Naive B cell (primary cell): ENCODE measurements at regions not wholly inside any gene's neighbourhood (a gene's known extent, or its start where the extent isn't known, plus 50 kb on each side); places are given as distances from the start of the nearest gene placed in this dataset.
A peak's percentile ranks its signal among the peaks of the same experiment; 100 is the strongest.
"Not testable (repeated sequence)": the region's sequence is repeated elsewhere in the genome, so short reads cannot be mapped to it uniquely, and the experiment has no call there.

ENCODE experiments used
- ATAC-seq, 2 donors: fragments of 150-1000 bp; cut with Tn5 transposase; 2 replicates each; pipeline ENCODE4 v1.10.0; 2021; ENCODE audit warnings: low read depth in 2 of 2, mild to moderate bottlenecking in 2 of 2, moderate library complexity in 2 of 2
- DNase-seq: peaks from one replicate; pipeline ENCODE4 v3.0.0; 2022
- H3K27ac Mint-ChIP-seq, 6 donors: one replicate each; pipeline ENCODE4 v1.8.0; 2020 to 2022; ENCODE audit warnings: mild to moderate bottlenecking in 6 of 6, mixed read lengths in 6 of 6, moderate library complexity in 5 of 6, inconsistent platforms in 2 of 6
- H3K27me3 Mint-ChIP-seq, 3 donors: one replicate each; pipeline ENCODE4 v1.8.0; 2021 to 2022; ENCODE audit warnings: mixed read lengths in 3 of 3, mild to moderate bottlenecking in 1 of 3
- H3K36me3 Mint-ChIP-seq, 2 donors: one replicate each; pipeline ENCODE4 v1.8.0; 2020 to 2022; ENCODE audit warnings: mixed read lengths in 2 of 2, inconsistent platforms in 1 of 2, mild to moderate bottlenecking in 1 of 2
- H3K4me1 Mint-ChIP-seq, 3 donors: one replicate each; pipeline ENCODE4 v1.8.0; 2020 to 2022; ENCODE audit warnings: mixed read lengths in 3 of 3, inconsistent platforms in 1 of 3, mild to moderate bottlenecking in 1 of 3, moderate library complexity in 1 of 3
- H3K4me3 Mint-ChIP-seq, 8 donors: one replicate each; pipeline ENCODE4 v1.8.0; 2020 to 2022; ENCODE audit warnings: mild to moderate bottlenecking in 8 of 8, mixed read lengths in 8 of 8, moderate library complexity in 8 of 8, inconsistent platforms in 2 of 8
- H3K9me3 Mint-ChIP-seq, 7 donors: one replicate each; pipeline ENCODE4 v1.8.0; 2020 to 2022; ENCODE audit warnings: mixed read lengths in 7 of 7, mild to moderate bottlenecking in 5 of 7, inconsistent platforms in 2 of 7, moderate library complexity in 1 of 7

DNA sequence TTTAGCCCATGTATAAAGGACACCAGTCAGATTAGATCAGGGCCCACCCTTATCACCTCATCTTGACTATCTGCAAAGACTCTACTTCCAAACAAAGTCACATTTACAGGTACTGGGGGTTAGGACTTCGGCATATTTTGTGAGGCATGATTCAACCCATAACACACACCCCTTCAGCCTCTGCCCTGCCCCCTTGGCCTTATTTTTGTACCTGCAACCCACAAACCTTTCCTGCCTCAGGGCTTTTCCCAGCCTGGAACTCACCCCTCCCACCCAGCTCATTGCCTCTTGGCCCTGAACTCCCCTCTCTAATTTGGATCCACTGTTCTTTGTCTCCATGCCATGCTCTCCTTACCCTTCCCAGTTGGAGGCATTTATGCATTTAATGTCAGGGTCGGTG is 1116.9 kb downstream of the TBC1D22A start:
- ATAC-seq (no peak), DNase-seq (no peak)
- H3K27ac Mint-ChIP-seq, result no peak overlapping the region
- H3K27me3 Mint-ChIP-seq, result peaks cover 36 to 49% (median 39%) of the 10 kb centered on the region in 3 donors
- H3K36me3 Mint-ChIP-seq, result no peaks in the 10 kb centered on the region
- H3K4me3 Mint-ChIP-seq, result no peak overlapping the region
- peaks cover 0 to 4% (median 0%) of the 10 kb centered on the region in 3 donors for H3K4me1 Mint-ChIP-seq
- H3K9me3 Mint-ChIP-seq, result no peaks in the 10 kb centered on the region

DNA sequence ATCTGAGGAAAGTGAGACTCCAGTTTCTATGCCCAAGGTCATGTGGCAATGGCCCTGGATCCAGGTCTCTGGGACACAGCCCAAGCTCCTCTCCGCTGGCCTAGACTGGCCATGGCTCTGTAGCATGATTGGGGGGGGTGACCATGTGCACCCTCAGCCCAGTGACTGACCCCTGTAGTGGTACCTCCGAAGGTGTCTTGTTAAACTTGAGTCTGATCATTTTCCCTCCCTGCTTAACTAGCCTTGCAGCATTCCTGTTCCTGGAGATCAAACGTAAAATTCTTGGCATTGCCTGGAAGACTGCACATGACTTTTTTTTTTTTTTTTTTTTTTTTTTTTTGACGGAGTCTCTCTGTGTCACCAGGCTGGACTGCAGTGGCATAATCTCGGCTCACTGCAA is 1116.0 kb downstream of the TBC1D22A start:
- H3K4me3 Mint-ChIP-seq, result no peak overlapping the region

DNA sequence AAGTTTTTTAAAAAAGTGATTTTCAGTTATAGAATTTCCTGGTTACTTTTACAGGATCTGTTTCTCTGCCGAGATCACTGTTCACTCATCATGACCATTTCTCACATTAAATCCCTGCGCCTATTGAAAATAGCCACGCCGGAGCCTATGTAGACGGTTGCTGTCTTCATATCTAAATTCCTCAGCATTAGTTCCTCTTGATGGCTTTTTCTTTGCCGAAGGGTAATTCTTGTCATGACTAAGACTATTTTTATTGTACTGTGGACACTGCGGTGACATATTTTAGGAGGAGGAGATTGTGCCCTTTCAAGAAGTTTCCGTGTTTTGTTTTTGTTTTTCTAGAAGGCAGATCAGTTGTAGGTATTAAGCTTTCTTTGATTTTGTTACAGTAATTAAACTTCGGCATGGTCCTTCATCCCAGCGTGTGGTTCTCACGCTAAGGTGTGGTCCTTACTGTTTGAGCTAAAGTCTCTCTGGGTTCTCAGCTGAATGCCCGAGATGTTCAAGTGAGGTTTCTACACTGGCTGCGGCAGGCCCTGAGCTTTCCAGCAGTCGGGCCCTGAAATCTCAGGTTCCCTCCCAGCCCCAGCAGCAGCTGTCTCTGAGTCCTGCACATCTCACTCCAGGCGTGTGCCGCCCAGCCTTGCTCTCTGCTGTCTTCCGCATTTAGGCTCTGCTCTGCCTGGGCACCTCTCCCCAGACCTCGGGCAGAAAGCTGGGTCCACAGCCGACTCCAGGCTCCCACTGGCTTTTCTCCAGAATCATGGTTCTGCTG is 1110.5 kb downstream of the TBC1D22A start:
- peaks cover 22 to 37% (median 33%) of the 10 kb centered on the region in 3 donors for H3K27me3 Mint-ChIP-seq
- no peak overlapping the region for H3K27ac Mint-ChIP-seq
- H3K4me3 Mint-ChIP-seq, result no peak overlapping the region
- ATAC-seq (no peak), DNase-seq (no peak)
- no peaks in the 10 kb centered on the region for H3K4me1 Mint-ChIP-seq
- H3K9me3 Mint-ChIP-seq, result peaks cover 0 to 25% (median 13%) of the 10 kb centered on the region in 7 donors
- no peaks in the 10 kb centered on the region for H3K36me3 Mint-ChIP-seq

More for the DNA sequence above, 1116.0 kb downstream of the TBC1D22A start:
- Mint-ChIP-seq H3K27ac (no peak overlapping the region), H3K4me1 (peaks cover 0 to 4% (median 0%) of the 10 kb centered on the region in 3 donors), H3K36me3 (no peaks in the 10 kb centered on the region), H3K9me3 (peaks cover 0 to 2% (median 0%) of the 10 kb centered on the region in 7 donors), H3K27me3 (peaks cover 37 to 43% (median 39%) of the 10 kb centered on the region in 3 donors)
- DNase-seq (no peak), ATAC-seq (no peak)

DNA sequence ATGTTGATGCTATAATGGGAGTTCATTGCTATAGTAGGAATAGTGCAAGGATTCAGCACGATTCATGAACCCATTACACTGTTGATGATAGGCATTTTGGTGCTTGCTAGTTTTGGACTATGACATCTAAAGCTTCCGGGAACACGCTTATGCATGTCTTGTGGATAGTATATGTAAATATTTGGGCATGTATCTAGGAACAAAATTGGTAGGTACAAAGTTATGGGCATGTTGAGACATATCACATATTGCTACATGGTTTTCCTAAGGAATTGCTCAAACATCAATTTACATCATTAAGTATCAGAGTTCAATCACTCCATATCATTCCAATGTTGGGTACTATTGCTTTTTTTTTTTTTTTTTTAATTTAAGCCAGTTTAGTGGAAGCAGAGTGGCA is 1103.2 kb downstream of the TBC1D22A start:
- Mint-ChIP-seq H3K9me3 (peaks cover 0 to 38% (median 13%) of the 10 kb centered on the region in 7 donors), H3K27ac (no peak overlapping the region), H3K4me3 (no peak overlapping the region), H3K27me3 (peaks cover 20 to 32% (median 22%) of the 10 kb centered on the region in 3 donors), H3K36me3 (no peaks in the 10 kb centered on the region), H3K4me1 (no peaks in the 10 kb centered on the region)
- ATAC-seq, result no peak
- no peak for DNase-seq

DNA sequence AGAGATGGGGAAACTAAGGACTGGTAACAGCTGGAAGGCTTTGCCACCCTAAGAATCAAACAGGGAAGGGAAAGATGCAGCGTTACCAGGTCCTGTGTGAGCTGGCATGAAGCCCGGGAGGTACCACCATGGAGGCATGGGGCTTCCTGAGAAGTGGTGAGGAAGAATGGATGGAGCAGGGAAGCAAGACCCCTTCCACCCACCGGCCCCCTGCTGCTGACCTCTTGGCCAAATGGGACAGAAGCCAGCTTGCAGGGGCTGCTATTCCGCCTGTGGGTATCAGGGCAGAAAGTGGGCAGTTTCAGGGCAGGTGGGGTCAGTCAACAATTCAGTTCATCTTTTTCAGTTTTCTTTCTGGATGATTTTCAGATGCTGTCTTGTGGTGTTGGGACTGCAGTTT is 1099.9 kb downstream of the TBC1D22A start:
- no peak for ATAC-seq

DNA sequence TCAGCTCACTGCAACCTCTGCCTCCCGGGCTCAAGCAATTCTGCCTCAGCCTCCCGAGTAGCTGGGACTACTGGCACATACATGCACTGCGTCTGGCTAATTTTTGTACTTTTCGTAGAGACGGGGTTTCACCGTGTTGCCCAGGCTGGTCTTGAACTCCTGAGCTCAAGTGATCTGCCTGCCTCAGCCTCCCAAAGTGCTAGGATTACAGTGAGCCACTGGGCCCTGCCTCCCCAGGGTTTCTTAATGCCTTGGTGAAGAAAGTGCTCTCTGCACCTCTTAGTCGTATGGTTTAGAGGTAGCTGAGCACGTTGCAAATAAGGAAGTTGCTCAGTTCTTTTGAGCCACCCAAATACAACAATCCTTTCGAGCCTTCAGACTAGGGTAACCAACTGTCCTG is 1098.5 kb downstream of the TBC1D22A start:
- DNase-seq, H3K27ac Mint-ChIP-seq, H3K4me3 Mint-ChIP-seq, ATAC-seq, H3K4me1 Mint-ChIP-seq, H3K36me3 Mint-ChIP-seq: not testable (repeated sequence)
- peaks cover 24 to 40% (median 37%) of the 10 kb centered on the region in 3 donors for H3K27me3 Mint-ChIP-seq
- peaks cover 0 to 11% (median 9%) of the 10 kb centered on the region in 7 donors for H3K9me3 Mint-ChIP-seq

More for the DNA sequence above, 1099.9 kb downstream of the TBC1D22A start:
- DNase-seq, result no peak
- Mint-ChIP-seq H3K4me1 (no peaks in the 10 kb centered on the region), H3K36me3 (no peaks in the 10 kb centered on the region), H3K9me3 (peaks cover 0 to 19% (median 9%) of the 10 kb centered on the region in 7 donors), H3K27ac (peak overlapping the region in 2 of 6 donors; percentile 11 to 30), H3K4me3 (no peak overlapping the region), H3K27me3 (peaks cover 20 to 25% (median 23%) of the 10 kb centered on the region in 3 donors)

DNA sequence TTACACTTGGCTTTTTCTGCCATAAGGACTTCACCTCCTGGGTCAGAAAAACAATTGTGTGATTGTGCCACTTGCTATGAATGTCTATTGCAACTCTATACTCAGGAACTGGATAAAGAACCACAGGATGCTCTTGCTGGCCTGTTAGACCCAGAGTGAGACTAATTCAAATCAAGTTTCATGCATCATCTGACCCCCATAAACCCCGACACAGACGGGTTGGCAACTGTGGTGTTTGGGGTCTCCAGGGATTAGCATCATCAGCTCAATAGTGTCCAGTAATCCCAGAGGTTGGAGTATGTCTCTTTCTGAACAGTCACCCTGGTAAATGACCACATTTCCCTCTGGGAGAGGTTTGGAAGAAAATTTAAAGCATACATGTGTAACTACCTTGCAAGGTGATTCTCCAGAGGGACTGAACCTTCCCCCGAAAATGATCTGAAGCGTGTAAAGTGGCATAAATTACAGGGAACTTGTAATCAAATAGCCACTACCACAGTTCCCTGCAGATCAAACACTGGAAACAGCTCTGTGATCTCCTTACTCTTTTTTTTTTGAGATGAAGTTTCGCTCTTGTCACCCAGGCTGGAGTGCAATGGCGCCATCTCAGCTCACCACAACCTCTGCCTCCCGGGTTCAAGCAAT is 1097.6 kb downstream of the TBC1D22A start:
- no peaks in the 10 kb centered on the region for H3K36me3 Mint-ChIP-seq
- H3K27me3 Mint-ChIP-seq, result peaks cover 24 to 40% (median 38%) of the 10 kb centered on the region in 3 donors
- H3K4me3 Mint-ChIP-seq, result no peak overlapping the region
- no peak for ATAC-seq
- no peaks in the 10 kb centered on the region for H3K4me1 Mint-ChIP-seq
- peaks cover 0 to 11% (median 7%) of the 10 kb centered on the region in 7 donors for H3K9me3 Mint-ChIP-seq
- no peak overlapping the region for H3K27ac Mint-ChIP-seq
- DNase-seq, result no peak

DNA sequence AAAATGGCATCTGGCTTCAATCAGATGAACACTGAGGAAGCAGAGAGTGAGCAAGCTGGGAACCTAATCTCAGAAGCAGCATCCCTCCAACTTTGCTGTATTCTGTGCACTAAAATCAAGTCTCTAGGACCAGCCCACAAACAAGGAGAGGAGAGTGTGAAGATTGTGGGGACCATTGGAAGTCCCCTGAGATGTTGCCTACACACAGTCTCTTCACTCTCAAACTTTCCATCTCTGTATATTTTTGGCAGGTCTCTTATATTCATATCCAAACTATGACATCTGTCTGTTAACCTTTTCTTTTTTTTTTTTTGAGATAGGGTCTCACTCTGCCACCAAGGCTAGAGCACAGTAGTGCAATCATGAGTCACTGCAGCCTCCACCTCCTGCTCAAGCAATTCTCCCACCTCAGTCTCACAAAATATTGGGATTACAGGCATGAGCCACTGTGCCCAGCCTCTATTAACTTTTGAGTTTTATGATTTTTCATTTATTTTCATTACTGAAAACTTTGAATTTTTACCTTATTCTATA is 1096.4 kb downstream of the TBC1D22A start:
- no peak overlapping the region for H3K4me3 Mint-ChIP-seq
- H3K27me3 Mint-ChIP-seq, result peaks cover 26 to 47% (median 43%) of the 10 kb centered on the region in 3 donors
- ATAC-seq (no peak), DNase-seq (no peak)
- H3K36me3 Mint-ChIP-seq, result no peaks in the 10 kb centered on the region
- H3K27ac Mint-ChIP-seq, result no peak overlapping the region
- H3K4me1 Mint-ChIP-seq, result peaks cover 4 to 10% (median 7%) of the 10 kb centered on the region in 3 donors
- peaks cover 0 to 11% (median 7%) of the 10 kb centered on the region in 7 donors for H3K9me3 Mint-ChIP-seq

DNA sequence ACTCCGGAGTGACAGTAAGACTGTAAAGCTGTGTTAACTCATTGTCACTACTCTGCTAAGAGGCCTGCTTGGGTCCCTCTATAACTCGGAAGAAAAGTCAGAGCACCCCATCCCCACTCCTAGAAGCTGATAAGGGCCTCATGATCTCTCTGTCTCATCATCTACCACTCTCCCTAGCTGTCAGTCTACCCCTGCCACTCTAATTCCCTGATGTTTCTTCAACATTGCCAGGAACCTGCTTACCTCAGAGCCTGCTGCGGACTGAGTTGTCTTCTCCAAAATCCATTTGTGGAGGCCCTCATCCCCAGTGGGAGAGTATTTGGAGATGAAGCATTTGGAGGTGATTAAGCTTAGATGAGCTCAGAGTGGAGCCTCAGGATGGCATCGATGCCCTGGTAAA is 1092.2 kb downstream of the TBC1D22A start:
- H3K4me1 Mint-ChIP-seq, result peaks cover 4 to 19% (median 7%) of the 10 kb centered on the region in 3 donors
- no peak overlapping the region for H3K4me3 Mint-ChIP-seq
- H3K27ac Mint-ChIP-seq, result peak overlapping the region in 2 of 6 donors; percentile 0 to 31
- H3K9me3 Mint-ChIP-seq, result peaks cover 0 to 11% (median 7%) of the 10 kb centered on the region in 7 donors
- no peaks in the 10 kb centered on the region for H3K36me3 Mint-ChIP-seq
- no peak for ATAC-seq
- DNase-seq, result no peak
- H3K27me3 Mint-ChIP-seq, result peaks cover 23 to 60% (median 53%) of the 10 kb centered on the region in 3 donors

DNA sequence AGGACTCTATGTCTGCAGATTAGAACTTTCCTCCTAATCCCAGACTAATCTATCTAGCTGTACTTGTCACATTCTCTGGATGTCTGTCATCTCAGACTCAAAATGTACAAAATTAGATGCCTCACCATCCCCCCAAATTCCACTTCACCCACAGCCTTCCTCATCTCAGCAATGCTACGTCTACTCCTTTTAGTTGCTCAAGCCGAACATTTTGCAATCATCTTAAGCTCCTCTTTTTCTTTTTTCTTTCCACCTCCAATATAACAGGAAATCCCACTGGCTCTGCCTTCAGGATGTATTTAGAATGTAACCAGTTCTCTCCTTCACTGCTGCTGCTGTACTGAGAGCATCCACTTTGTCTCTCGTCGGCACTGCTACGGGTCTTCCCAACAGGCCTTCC is 1091.8 kb downstream of the TBC1D22A start:
- no peak for DNase-seq
- Mint-ChIP-seq H3K4me3 (no peak overlapping the region), H3K9me3 (peaks cover 0 to 11% (median 7%) of the 10 kb centered on the region in 7 donors), H3K36me3 (no peaks in the 10 kb centered on the region), H3K27ac (peak overlapping the region in 1 of 6 donors; percentile 0), H3K4me1 (peaks cover 4 to 19% (median 7%) of the 10 kb centered on the region in 3 donors), H3K27me3 (peaks cover 25 to 63% (median 53%) of the 10 kb centered on the region in 3 donors)
- ATAC-seq, result no peak

DNA sequence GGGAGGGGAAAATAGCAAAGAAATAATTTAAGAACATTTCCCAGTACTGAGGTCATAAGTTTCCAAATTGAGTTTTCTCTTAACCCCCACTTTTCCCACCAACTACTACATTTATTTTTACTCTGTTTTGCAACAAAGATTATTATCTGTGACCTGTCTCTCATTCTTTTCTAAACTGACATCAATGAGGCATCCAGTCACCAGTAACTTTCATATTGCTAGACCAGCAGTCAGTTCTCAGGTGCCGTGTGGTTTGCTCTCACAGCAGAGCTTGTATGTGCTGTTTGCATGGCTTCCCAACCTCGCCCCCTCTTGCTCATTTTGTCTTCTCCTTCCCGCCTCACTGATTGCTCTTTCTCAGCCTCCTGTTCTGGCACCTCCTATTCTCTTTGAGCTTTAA is 1091.3 kb downstream of the TBC1D22A start:
- no peak overlapping the region for H3K27ac Mint-ChIP-seq
- DNase-seq (no peak), ATAC-seq (no peak)
- H3K9me3 Mint-ChIP-seq, result peaks cover 0 to 7% (median 4%) of the 10 kb centered on the region in 7 donors
- H3K4me1 Mint-ChIP-seq, result peaks cover 4 to 20% (median 7%) of the 10 kb centered on the region in 3 donors
- H3K27me3 Mint-ChIP-seq, result peaks cover 25 to 63% (median 53%) of the 10 kb centered on the region in 3 donors
- no peak overlapping the region for H3K4me3 Mint-ChIP-seq
- no peaks in the 10 kb centered on the region for H3K36me3 Mint-ChIP-seq

DNA sequence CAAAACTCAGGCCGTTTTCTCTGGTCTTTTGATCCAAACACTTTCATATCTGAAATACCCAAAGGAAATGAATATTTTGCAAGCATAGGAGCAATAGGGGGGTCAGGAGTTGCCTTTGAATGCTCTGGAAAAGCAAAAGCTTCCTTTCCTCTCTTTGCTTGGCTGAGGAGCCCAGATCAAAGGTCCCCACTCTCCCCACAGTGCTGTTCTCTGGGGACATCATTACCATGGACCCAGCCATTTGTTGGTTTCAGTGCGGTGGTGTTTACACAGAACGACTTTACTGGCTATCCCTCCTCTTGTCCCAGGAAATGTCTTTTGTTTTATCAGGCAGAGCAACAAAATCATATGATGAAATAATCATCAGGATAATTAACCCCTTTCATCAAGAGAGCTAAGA is 1089.1 kb downstream of the TBC1D22A start:
- Mint-ChIP-seq H3K27me3 (peaks cover 28 to 59% (median 49%) of the 10 kb centered on the region in 3 donors), H3K36me3 (no peaks in the 10 kb centered on the region), H3K4me1 (peaks cover 4 to 30% (median 7%) of the 10 kb centered on the region in 3 donors), H3K4me3 (no peak overlapping the region), H3K9me3 (no peaks in the 10 kb centered on the region), H3K27ac (peak overlapping the region in 1 of 6 donors; percentile 57)
- ATAC-seq, result no peak
- no peak for DNase-seq

DNA sequence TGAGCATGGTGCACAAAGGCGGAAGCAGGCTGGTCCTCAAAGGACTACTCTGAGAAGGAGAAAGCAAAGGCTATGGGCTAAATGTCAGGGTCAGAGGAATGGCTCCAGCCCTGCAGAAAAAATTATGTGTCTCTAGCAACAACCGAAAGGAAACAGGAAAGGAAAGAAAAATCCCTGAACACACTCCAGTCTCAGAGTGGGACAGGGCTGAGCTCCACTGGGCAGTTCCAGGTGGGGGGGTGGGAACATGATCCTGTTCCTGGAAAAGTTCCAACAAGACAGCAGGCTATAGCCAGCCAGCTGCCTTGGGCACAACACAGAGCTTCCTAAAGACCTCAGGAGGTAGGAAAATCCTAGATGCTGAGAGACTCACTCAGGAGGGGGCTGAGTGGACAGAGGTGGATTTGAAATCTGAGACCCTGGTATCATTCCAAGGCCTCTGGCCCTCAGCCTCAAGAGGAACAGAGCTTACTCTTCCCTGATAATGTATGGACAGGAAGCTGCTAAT is 1088.2 kb downstream of the TBC1D22A start:
- Mint-ChIP-seq H3K27ac (no peak overlapping the region), H3K27me3 (peaks cover 29 to 56% (median 49%) of the 10 kb centered on the region in 3 donors), H3K4me3 (no peak overlapping the region), H3K4me1 (peaks cover 4 to 30% (median 7%) of the 10 kb centered on the region in 3 donors), H3K36me3 (no peaks in the 10 kb centered on the region), H3K9me3 (no peaks in the 10 kb centered on the region)
- ATAC-seq (no peak), DNase-seq (no peak)
